Suppressor macrophage (primary cell): ENCODE measurements at regions not wholly inside any gene's neighbourhood (a gene's known extent, or its start where the extent isn't known, plus 50 kb on each side); places are given as distances from the start of the nearest gene placed in this dataset.
"Not testable (repeated sequence)": the region's sequence is repeated elsewhere in the genome, so short reads cannot be mapped to it uniquely, and the experiment has no call there.

Experiments
- DNase-seq, 4 experiments: peaks; one replicate each; pipeline ENCODE4 v3.0.0-alpha.2; 2020 to 2022

DNA sequence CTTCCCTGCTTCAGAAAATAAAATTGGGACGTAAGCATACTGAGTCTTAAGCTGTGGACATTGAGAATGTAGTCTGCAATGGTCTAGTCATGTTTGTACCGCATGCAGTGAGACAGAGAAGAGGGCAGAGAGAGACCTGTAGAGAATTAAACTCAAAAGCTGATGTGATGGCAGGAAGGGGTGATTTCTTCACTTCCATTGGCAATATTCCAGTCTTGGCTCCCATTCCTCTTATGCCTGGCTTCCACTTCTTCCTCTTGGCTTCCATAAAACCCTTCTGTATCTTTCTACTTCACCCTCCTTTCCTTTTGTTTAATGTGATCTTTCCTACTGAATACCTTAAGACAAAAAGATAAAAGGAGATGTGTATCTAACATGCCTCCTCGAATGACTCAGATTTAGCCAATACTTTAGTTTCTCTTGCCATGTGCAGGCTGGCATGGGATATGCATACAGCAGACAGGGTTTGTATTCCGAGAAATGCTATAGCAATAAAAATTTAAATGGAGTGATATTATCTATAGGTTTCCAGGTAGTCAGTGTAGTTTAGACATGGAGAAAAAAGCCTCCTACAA, 423.1 kb upstream of the DYNLRB2 start:
- no peak for DNase-seq

DNA sequence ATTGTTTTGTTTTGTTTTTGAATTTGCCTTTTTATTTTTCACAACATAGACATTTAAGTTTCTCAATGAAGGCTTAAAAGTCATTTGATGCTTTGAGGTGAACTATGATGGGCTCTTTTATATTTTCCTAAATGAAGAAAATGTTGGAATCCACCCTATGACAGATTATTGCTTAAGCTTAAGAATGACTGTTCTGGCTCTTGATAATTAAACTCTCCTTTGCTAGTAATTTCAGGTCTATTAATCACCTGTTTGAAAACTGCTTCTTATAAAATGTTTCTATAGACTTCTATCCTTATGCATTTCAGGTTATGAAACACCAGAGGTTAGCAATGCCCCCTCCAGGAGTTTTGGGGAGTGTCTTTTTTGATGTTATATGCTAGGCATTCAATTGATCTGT, 424.1 kb upstream of the DYNLRB2 start:
- no peak for DNase-seq

DNA sequence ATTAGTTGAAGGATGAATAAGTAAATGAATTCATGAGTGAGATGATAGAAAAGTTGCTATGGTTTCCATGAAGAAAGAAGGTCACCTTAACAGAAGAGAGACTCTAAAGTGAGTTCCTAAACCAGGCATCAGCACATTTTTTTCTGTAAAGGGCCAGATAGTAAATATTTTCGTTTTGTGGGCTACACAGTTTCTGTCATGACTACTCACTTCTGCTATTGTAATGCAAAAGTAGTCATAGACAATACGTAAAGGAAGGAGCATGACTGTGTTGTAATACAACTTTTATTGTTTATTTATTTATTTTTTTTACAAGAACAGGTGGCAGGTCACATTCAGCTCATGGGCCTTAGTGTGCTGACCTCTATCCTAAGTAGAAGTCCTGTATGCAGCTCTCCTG, 426.1 kb upstream of the DYNLRB2 start:
- DNase-seq = no peak

DNA sequence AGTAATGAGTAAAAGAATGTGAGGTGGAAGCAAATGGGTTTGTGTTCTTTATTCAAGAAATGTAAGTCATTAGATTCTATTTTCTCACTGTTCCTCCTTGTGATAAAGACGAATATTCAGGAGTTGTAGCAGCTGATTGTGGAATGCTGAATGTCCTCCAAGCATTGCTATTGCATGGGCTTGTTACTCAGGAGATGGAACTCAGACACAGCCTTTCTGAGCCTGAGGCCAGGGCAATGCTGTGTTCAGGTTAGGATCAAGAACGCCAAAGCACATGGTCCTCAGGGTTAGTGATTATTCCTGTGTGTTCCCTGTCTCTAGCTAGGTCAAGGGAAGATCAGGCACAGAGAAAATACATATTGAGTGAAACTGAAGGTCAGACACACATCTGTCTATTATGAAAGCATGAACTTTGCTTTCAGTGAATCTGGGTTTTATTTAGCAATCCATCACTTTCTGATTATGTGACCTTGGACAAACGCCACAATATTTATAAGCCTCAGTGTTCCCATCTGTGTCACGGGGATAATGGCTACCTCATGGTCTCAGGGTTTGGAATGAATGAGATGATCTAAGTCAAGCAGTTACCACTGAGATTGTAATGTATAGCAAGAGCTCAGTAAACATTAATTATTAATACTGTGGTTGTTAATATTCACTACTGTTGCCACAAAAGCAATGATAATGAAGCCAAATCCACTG, 426.8 kb upstream of the DYNLRB2 start:
- no peak for DNase-seq

DNA sequence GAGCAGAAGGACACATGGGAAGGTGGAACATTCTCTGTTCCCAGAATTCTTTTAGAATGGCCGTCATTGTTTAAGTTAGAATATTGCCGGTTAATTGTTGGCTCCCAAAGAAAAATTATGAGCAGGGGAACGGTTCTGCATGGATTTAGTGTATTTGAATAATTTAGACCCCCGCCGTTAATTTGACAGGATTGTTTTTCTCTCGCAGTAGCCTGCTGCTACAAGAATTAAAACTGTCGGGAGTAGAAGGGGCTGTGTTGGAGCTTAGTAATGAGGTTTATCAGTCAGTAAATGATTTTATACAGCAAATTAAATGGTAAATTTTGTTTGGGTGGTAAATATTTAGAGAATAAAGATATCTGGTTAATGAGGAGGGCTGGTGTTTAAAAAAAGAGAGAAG, 431.2 kb upstream of the DYNLRB2 start:
- DNase-seq = no peak

DNA sequence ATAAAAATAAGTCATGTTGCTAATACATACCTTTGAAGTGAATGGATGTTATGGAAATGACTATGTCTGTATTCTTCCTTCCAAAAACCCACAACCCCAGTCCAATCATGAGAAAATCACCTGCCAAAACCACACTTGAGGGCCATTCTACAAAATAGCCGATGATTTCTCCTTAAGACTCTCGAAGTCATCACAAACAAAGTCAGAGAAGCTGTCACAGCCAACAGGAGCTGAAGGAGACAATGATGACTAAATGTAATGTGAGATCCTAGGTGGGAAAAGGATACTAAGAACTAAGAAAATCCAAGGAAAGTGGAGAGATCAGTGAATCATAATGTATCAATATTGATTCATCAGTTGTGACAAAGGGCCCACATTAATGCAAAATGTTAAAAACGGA, 432.9 kb upstream of the DYNLRB2 start:
- DNase-seq = no peak

DNA sequence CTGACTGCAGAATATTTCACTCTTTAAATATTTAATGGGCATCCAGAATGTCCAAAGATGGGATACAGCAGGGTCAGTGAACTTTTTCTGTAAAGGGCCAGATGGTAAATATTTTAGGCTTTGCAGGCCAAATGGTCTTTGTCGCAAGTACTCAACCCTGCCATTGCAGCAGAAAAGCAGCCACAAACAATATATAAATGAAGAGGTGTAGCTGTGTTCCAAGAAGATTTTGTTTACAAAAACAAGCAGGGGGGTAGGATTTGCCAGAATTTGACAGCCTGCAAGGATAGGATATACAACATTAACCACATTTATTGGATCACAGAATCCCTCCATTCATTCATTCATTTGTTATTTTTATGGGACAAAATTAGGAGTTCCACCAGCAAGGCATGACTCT, 435.0 kb upstream of the DYNLRB2 start:
- no peak for DNase-seq

DNA sequence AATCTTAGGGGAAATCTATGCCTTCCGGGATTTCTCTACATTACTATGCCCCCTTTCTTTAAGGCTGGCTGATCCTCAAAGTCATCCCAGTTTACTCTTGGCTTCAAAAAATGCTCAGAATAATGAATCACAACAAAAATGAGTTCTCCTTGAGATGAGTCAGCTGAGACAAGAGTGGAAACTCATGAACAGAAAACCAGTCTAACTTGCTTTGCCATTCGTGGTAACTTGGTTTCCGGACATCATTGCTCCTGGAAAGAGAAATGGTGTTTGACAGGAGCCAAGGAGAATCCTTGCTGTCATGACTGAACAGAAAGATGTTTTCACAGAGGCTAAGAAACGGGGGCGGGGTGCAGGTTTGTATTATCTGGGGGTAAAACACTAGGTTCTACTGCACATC, 435.6 kb upstream of the DYNLRB2 start:
- DNase-seq = no peak

DNA sequence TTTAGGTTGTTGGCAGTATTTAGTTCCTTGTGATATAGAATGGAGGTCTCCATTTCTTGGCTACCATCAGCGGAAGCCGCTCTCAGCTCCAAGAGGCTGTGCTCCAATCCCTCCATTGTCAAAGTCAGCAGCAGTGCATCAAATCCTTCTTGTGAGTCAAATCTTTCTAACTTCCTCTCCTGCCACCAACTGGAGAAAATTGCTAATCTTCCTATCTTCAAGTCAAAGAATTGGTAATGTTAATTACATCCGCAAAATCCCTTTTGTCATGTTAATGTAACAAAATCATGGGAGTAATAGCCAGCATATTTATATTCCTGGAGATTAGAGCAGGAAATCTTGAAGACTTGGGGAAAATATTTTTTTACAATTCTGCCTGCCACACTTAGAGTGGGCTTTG, 436.4 kb upstream of the DYNLRB2 start:
- no peak for DNase-seq

DNA sequence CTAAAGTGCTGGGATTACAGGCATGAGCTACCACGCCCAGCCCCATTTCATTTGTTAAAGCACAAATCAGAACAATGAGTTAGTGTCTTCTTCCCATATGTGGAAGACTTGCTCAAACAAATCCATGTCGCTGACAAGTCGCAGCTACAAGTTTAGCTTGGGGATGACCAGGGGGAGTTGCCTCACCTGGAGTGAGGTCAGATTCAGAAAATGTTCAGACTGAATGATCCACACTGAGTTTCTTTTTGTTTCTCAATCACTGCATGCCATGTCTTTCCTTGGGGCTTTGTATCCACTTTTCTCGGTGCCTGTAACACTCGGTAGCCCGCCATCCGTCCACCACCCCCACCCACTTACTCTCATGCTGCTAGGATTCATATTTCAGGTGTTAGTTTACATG, 437.3 kb upstream of the DYNLRB2 start:
- no peak for DNase-seq

DNA sequence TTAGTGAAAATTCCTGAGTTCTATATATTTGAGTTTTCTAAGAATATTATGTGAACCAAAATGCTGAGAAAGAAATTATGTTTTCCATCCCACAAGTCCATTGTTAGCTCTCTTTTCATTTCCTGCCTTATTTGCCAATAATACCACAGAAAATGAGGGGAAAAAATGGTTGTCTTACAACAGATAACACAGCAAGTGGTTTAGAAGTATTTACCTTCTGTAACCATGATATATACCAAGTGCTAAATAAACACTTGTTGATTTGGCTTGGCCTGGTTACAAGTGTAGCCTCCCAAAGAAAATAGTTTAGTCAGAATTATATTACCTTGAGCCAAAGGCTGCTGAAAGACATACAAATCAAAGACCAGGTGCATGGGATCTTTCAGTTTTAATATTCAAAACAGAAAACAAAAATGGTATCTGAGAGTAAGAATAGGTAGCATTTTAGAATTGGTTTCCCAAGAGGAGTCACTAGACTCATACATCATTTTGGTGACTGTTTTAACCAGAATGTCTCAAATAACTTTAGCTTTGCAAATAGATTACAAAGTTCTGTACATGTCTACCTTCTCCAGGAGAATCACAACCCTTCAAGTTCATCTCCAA, 439.8 kb upstream of the DYNLRB2 start:
- DNase-seq = no peak

DNA sequence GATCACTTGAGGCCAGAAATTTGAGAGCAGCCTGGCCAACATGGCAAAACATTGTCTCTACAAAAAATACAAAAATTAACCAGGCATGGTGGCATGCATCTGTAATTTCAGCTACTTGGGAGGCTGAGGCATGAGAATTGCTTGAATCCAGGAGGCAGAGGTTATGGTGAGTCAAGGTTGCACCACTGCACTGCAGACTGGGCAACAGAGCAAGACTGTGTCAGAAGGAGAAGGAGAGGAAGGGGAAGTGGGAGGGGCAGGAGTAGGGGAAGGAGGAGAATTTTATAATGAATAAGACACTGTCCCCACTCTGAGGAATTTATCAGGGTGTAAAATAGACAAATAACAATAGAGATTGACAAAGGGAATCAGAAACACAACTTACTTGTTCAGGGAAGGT, 440.6 kb upstream of the DYNLRB2 start:
- DNase-seq = peak in 3 of 4 experiments; percentile 5 to 16 (median 12)

DNA sequence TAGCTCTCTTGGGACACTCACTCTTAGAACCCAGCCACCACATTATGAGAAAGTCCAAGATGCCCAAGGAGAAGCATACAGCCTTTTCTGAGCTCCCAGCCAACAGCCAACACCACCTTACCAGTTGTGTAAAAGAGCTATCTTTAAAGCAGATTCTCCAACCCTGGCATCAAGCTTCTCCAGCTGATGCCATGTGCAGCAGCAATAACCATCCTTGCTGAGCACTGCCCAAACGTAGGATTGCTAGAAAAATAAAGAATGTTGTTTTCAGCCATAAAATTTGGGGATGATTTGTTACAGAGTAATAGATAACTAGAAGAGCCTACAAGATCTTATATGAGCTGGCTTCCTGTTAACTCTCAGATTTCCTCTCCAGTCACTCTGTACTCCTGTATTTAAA, 443.7 kb upstream of the DYNLRB2 start:
- DNase-seq = no peak

DNA sequence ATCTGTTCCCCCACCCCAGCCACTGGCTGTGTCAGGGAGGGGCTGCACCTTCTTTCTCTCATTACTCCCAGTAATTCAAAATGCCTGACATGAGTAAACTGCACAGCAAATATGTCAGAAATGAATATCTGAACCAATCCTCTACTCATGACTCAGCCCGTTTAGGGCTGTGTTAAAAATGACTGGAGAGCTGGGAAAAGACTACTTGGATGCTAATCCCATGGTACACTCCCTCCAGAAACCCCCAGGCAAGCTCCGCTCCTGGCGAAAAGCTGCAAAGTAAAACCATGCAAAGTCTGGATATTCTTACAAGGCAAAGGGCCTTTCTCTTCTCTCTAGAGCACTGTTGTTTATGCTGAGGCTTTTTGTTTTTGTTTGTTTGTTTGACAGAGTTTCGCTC, 448.1 kb upstream of the DYNLRB2 start:
- no peak for DNase-seq

DNA sequence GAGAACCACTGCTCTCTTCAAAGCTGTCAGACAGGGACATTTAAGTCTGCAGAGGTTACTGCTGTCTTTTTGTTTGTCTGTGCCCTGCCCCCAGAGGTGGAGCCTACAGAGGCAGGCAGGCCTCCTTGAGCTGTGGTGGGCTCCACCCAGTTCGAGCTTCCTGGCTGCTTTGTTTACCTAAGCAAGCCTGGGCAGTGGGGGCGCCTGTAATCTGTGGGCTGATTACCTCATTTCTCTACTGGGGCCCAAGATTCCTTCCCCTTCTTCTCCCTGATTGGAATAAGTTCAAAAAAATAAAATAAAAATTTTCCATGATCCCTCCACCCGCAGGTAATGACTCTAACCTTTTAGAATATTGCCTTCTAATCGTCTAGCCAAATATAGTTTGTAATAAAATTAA, 449.3 kb upstream of the DYNLRB2 start:
- DNase-seq = not testable (repeated sequence)

DNA sequence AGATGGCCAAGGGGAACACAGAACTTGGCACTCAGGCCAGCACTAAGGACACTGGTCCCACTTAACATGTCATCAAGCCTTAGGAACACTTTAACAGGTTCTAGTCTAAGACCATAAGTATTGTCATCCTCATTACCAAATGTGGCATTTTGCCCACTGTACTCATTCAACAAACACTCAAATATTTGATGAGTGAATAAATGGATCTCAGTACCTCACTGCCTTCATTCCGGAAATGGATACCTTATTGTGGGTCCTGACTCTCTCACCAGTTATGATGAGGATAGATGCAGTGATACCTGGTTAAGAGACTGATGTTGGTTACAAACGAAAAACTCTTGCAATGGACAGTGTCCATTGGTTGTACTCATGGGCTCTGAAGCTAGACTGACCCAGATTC, 455.2 kb upstream of the DYNLRB2 start:
- no peak for DNase-seq

DNA sequence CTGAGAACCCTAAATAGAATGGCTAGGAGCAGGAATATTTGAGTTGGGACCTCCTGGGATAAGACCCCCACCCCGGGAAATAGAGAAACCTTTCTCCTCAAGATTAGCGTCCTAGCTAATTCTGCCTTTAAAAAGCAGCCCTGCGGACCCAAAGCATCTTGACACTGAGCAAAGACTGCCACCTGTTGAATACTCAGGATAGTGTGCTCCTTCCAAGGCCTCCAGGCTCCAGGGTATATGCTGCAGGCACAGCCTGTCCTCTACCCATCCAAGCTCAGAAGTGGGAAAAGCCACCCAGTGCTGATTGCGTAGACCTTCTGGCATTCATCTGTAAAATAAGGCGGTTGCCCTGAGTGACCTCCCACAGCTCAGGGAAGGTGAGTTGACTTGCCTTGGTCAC, 456.2 kb upstream of the DYNLRB2 start:
- peak; percentile 25 to 50 (median 46) for DNase-seq

DNA sequence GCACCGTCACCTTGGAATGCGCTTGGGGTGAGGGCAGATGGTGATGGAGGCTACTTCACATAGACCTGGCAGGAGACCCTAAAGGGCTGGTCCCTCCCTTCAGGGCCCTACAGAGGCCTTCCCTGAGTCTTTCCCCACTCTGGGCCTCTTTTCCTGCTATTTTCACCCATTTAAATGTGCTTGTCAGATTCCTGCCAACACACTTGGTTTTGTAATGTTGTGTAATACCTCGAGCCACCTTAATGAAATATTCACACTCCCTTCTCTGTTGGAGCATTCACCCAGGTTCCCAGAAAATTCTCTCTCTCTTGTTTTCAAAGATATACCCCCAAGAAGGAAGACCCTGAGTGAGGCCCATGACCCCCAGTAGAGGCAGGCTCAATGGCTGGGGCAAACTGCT, 456.6 kb upstream of the DYNLRB2 start:
- DNase-seq = no peak

DNA sequence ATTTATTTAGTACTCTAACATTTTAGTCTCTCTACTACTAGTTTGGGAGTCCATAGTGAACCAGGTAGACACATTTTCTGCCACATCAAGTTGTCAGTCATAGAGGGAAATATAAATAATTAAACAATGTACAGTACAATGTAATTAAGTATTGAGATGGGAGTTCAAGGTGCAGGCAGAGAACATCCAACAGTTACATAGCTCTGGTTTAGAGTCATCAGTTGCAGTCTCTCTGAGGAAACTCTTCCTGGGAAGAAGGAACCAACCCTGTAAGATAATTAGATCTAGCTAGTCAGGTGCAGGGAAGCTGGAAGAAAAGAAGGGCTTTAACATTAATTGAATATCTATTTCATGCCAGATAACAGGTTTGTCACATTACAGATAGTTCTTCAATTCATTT, 457.9 kb upstream of the DYNLRB2 start:
- no peak for DNase-seq

DNA sequence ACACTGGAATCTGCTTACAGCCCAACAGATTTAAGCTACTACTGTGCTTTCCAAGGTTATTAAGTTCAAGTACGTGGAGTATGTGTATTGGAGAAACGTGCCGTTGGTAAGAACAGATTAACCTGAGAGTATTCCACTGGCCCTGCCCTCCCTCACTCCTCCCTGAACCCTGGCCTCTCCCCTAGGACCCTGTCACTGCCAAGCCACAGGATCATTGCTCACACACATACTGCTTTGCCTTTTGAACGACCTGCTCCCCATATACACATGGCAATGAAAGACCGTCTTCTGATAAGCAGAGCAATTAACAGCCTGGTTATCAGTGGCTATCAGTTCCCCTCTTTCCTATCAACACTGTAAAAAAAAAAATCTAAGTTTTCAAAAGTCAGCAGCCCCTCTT, 458.9 kb upstream of the DYNLRB2 start:
- no peak for DNase-seq

DNA sequence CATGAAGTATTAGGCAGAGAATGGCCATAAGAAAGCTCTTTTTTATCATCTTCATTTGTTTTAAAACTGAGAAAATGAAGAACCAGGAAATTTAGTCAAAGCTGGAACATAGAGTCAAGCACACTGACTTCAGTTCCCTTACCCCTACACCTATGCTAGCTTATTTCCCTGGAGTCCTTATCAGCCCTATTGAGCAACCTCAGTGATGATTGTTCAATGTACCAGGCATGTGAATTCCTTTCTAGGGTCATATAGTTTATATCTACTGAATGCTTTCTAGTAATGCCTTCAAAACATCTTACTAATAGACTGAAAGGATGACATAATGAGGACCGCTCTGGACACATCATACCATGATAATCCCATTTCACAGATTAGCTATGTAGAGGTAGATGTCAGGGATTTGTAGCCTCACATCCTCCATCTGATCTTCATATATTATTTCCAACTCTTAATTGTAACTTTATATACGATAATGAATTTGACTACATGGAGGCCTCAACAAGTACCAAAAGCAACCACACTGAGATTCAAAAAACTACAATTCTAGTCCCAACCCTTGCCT, 460.4 kb upstream of the DYNLRB2 start:
- no peak for DNase-seq

DNA sequence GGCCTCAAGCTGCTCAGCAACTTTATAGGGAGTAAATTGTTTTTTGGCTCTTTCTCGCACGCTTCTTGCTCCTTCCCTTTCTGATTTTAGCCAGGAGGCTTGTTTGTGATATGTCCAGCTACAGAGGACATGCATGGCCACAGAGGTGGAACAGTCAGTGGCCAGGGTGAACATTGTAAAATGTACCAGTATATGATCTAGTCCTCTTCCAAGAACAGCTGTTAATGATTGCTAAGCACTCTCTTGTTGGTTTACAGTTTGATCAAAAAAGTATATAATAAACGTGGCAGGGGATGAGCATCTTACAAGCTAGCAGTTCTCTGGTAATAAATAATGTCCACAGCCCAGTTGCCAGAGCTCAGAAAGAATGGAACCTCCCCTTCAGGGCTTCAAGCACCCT, 461.7 kb upstream of the DYNLRB2 start:
- DNase-seq = no peak

DNA sequence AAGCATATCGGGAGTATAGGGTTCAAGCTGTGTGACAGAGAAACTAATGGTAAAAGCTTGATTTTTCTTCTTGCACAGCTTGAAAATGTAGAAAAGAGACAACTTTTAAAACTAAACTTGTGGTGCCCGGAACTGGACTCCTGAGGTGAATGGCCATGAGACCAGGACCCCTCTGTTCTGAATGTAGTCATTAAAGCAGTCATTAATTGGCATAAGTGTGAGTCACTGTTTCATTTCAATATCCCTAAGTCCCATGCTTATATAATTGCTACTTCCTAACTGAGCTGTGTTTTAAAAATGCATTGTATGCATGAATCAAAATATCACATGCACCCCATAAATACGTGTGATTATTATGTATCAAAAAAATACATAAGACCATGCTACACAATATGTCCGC, 463.1 kb upstream of the DYNLRB2 start:
- DNase-seq = no peak

DNA sequence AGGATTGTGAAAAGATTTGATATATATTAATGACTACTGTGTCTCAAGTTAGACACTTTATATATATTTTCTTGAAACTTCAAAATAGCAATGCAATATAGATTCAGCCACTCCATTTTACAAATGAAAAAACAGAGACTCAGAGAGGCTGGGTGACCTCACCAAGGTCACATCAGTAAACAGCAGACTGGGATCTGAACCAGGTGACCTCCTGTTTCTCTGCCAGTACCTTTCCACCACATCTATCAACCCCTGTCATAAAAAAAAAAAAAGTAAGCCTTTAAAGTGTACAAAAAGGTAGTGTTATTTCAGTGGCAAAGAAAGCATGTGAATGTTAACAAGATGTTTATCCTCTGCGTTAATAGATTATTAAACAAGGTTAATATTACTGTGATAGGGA, 466.5 kb upstream of the DYNLRB2 start:
- no peak for DNase-seq
